OCI-LY1 (cell line): ENCODE measurements at regions not wholly inside any gene's neighbourhood (a gene's known extent, or its start where the extent isn't known, plus 50 kb on each side); places are given as distances from the start of the nearest gene placed in this dataset.

Experiments
- CTCF ChIP-seq: fragments of 200-600 bp; sonication (generic), shearing (Covaris generic); IDR thresholded peaks from 2 replicates; pipeline ENCODE4 v1.5.1; 2017; ENCODE audit warnings: mild to moderate bottlenecking, antibody characterized with exemption, low read length, moderate library complexity, mixed read lengths
- EZH2 ChIP-seq: fragments of 200-600 bp; sonication (generic), shearing (Covaris generic); IDR thresholded peaks from 2 replicates; pipeline ENCODE4 v1.8.0; 2017; ENCODE audit warnings: borderline replicate concordance, mixed run types, mild to moderate bottlenecking, antibody characterized with exemption, low read length, moderate library complexity, mixed read lengths

GRCh38 chr5:76029739-76030138, 53.4 kb upstream of the SV2C start:
- TF ChIP-seq CTCF = no peak
- no peak for TF ChIP-seq EZH2
